HepG2 (cell line): ENCODE measurements at regions not wholly inside any gene's neighbourhood (a gene's known extent, or its start where the extent isn't known, plus 50 kb on each side); places are given as distances from the start of the nearest gene placed in this dataset.
A peak's percentile ranks its signal among the peaks of the same experiment; 100 is the strongest.

ENCODE experiments used
- ATAC-seq: fragments of 200-7000 bp; cut with Tn5 transposase; 3 replicates; pipeline ENCODE4 v1.9.1; 2020; ENCODE audit warnings: mild to moderate bottlenecking, moderate library complexity
- BruUV-seq: library from RNA; stranded (reverse); fragments of 400-500 nt; replicated peaks from 2 replicates; lab custom pipeline; 2021; lab: Mats Ljungman, UMichigan
- CTCF ChIA-PET: fragments of 300-600 bp; formaldehyde crosslinking; extraction: SDS; loops from one replicate; lab custom pipeline; 2021; ENCODE audit warnings: low total read pairs, inconsistent platforms, low intra/inter-chr PET ratio; lab: Yijun Ruan, JAX
- POLR2A ChIA-PET: fragments of 350-600 bp; sonication (Branson Sonifier 250); formaldehyde crosslinking; loops from one replicate; lab custom pipeline; 2020; ENCODE audit warnings: antibody characterized with exemption, inconsistent platforms; lab: Yijun Ruan, JAX
- DNase-seq: peaks from one replicate; pipeline ENCODE4 v3.0.0-alpha.2; 2015; ENCODE audit warnings: low spot score
- FAIRE-seq: peaks from 3 replicates; lab custom pipeline; 2011; peaks lifted over from hg19 to GRCh38; lab: Jason Lieb, UNC
- H2AFZ ChIP-seq: one replicate; pipeline ENCODE4 v1.6.1; 2011; ENCODE audit warnings: low read length, inconsistent platforms
- H3K27ac ChIP-seq: fragments of 300-600 bp; 3 replicates; pipeline ENCODE4 v1.8.0; 2011; ENCODE audit warnings: mixed run types, mild to moderate bottlenecking, mixed read lengths, low read length, inconsistent platforms; ENCODE audit not compliant: insufficient read depth; ENCODE audit errors: extremely low read length
- H3K27me3 ChIP-seq, 2 experiments: fragments of 200-600 bp in 1 of 2; 2 replicates in 1 of 2; 3 replicates in 1 of 2; pipeline versions ENCODE4 v1.6.0 to v1.8.0; 2011; ENCODE audit warnings: low read length in 2 of 2, mild to moderate bottlenecking in 2 of 2, moderate library complexity in 2 of 2, inconsistent platforms in 1 of 2; ENCODE audit not compliant: insufficient read depth in 2 of 2, control insufficient read depth in 1 of 2
- H3K36me3 ChIP-seq, 2 experiments: fragments of 200-600 bp in 1 of 2; replicated peaks in 1 of 2; 2 replicates in 1 of 2; 3 replicates in 1 of 2; pipeline versions ENCODE4 v1.5.1 to v1.8.0; 2011; ENCODE audit warnings: low read length in 2 of 2, inconsistent platforms in 1 of 2; ENCODE audit not compliant: insufficient read depth in 2 of 2, control insufficient read depth in 1 of 2
- H3K4me1 ChIP-seq: 2 replicates; pipeline ENCODE4 v1.5.1; 2012; ENCODE audit warnings: low read length, inconsistent platforms; ENCODE audit not compliant: insufficient read depth
- H3K4me2 ChIP-seq: 2 replicates; pipeline ENCODE4 v1.6.0; 2011; ENCODE audit warnings: low read depth, low read length, inconsistent platforms
- H3K4me3 ChIP-seq, 3 experiments: fragments of 200-600 bp in 1 of 3; sonication (generic), shearing (Covaris generic) in 1 of 3; replicated peaks in 1 of 3; 2 replicates each; pipeline ENCODE4 v1.5.1; 2011 to 2016; ENCODE audit warnings: low read length in 3 of 3, inconsistent platforms in 2 of 3, low read depth in 2 of 3, mild to moderate bottlenecking in 2 of 3, control low read depth in 1 of 3, mixed read lengths in 1 of 3; ENCODE audit not compliant: insufficient read depth in 1 of 3
- H3K79me2 ChIP-seq: one replicate; pipeline ENCODE4 v1.6.1; 2011; ENCODE audit warnings: low read length, inconsistent platforms; ENCODE audit not compliant: insufficient read depth
- H3K9ac ChIP-seq: 2 replicates; pipeline ENCODE4 v1.6.0; 2011; ENCODE audit warnings: mild to moderate bottlenecking, low read depth, low read length, inconsistent platforms; ENCODE audit not compliant: insufficient read depth
- H3K9me3 ChIP-seq: 2 replicates; pipeline ENCODE4 v1.5.1; 2012; ENCODE audit warnings: mild to moderate bottlenecking, low read length
- H4K20me1 ChIP-seq: 2 replicates; pipeline ENCODE4 v1.6.0; 2011; ENCODE audit warnings: inconsistent platforms, mild to moderate bottlenecking, low read length, moderate library complexity; ENCODE audit not compliant: insufficient read depth
- NKX3-1 ChIP-seq: sonication (generic); formaldehyde crosslinking; IDR thresholded peaks from 2 replicates; pipeline ENCODE4 v1.5.0; 2020; ENCODE audit warnings: missing genetic modification reagents
- ZBED4 ChIP-seq: sonication (generic); formaldehyde crosslinking; IDR thresholded peaks from 2 replicates; pipeline ENCODE4 v1.4.0; 2020; ENCODE audit warnings: missing genetic modification reagents, borderline replicate concordance
- ZNF160 ChIP-seq: sonication (generic); formaldehyde crosslinking; IDR thresholded peaks from 2 replicates; pipeline ENCODE4 v1.8.0; 2022; ENCODE audit warnings: mild to moderate bottlenecking, inconsistent platforms, missing genetic modification reagents
- ZNF280D ChIP-seq: sonication (generic); formaldehyde crosslinking; IDR thresholded peaks from 2 replicates; pipeline ENCODE4 v1.5.1; 2020; ENCODE audit warnings: mild to moderate bottlenecking, missing genetic modification reagents
- ZNF557 ChIP-seq: sonication (generic); formaldehyde crosslinking; IDR thresholded peaks from 2 replicates; pipeline ENCODE4 v1.4.0; 2020; ENCODE audit warnings: missing genetic modification reagents
- ZNF784 ChIP-seq: sonication (generic); formaldehyde crosslinking; IDR thresholded peaks from 2 replicates; pipeline ENCODE4 v1.5.1; 2020; ENCODE audit warnings: missing genetic modification reagents, mild to moderate bottlenecking, borderline replicate concordance
- WGBS: methylation state at CpG from one replicate; pipeline ENCODE4 v1.1.6; 2017; ENCODE audit warnings: low lambda C conversion rate; 5-methylcytosine and 5-hydroxymethylcytosine counted together
- in situ Hi-C: cut with HindIII; loops from 2 replicates; pipeline ENCODE4 v1.10.0; 2017; ENCODE audit warnings: low pct_unique_long_range_greater_than_20kb; ENCODE audit not compliant: extremely low pct_ligation_motif_present
- intact Hi-C: fragments of 100-400 bp; cut with micrococcal nuclease; formaldehyde crosslinking; loops from one replicate; pipeline ENCODE4 v1.10.0; 2022; ENCODE audit not compliant: unreplicated experiment
- TF ChIP-seq, protein P1 (sequence below): IDR thresholded peaks from 2 replicates; pipeline ENCODE4 v1.6.1; 2016; ENCODE audit warnings: control low read depth
- TF ChIP-seq, protein P2 (sequence below): sonication (generic); IDR thresholded peaks from 2 replicates; pipeline ENCODE4 v1.6.1; 2016; ENCODE audit warnings: low read depth, borderline replicate concordance

- Histone ChIP-seq H3K27me3 (no peaks in the 10 kb centered on the region), H3K4me2 (no peak overlapping the region), H3K4me3 (no peak overlapping the region), H3K79me2 (no peaks in the 10 kb centered on the region), H3K27ac (no peak overlapping the region), H3K4me1 (peaks cover 5% of the 10 kb centered on the region; the same call in 1 of the 2 replicates), H3K9ac (no peak overlapping the region), H4K20me1 (no peaks in the 10 kb centered on the region), H3K9me3 (no peaks in the 10 kb centered on the region), H3K36me3 (no peaks in the 10 kb centered on the region), H2AFZ (no peak overlapping the region)
- intact Hi-C loops, result no loop called here
- ATAC-seq, result peak; percentile 56; the same call in 1 of the 3 replicates
- POLR2A ChIA-PET, result no interaction called here
- in situ Hi-C loops, result no loop called here
- no peak for DNase-seq
- no TSS peak for BruUV-seq
- FAIRE-seq, result no peak
- 0% methylated on average over 2 of the region's 2 CpGs for WGBS
- CTCF ChIA-PET, result no interaction called here
- TF ChIP-seq, protein P1, sequence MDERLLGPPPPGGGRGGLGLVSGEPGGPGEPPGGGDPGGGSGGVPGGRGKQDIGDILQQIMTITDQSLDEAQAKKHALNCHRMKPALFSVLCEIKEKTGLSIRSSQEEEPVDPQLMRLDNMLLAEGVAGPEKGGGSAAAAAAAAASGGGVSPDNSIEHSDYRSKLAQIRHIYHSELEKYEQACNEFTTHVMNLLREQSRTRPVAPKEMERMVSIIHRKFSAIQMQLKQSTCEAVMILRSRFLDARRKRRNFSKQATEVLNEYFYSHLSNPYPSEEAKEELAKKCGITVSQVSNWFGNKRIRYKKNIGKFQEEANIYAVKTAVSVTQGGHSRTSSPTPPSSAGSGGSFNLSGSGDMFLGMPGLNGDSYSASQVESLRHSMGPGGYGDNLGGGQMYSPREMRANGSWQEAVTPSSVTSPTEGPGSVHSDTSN (CRISPR knock-in tag), result no peak
- TF ChIP-seq, protein P2, sequence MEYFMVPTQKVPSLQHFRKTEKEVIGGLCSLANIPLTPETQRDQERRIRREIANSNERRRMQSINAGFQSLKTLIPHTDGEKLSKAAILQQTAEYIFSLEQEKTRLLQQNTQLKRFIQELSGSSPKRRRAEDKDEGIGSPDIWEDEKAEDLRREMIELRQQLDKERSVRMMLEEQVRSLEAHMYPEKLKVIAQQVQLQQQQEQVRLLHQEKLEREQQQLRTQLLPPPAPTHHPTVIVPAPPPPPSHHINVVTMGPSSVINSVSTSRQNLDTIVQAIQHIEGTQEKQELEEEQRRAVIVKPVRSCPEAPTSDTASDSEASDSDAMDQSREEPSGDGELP, result peak; percentile 68; the same call in 1 of the 2 replicates
Observed at GRCh38 chr13:79647533-79647932, 166.6 kb downstream of the NDFIP2 start.

GRCh38 chr13:79646880-79647279 is 165.9 kb downstream of the NDFIP2 start:
- no peak overlapping the region for H3K9ac ChIP-seq
- ChIA-PET CTCF (no interaction called here), POLR2A (no interaction called here)
- H2AFZ ChIP-seq, result no peak overlapping the region
- no peaks in the 10 kb centered on the region for H3K27me3 ChIP-seq
- no peaks in the 10 kb centered on the region for H4K20me1 ChIP-seq
- 83% methylated on average over 2 of the region's 2 CpGs for WGBS
- no peak overlapping the region for H3K4me3 ChIP-seq
- no peaks in the 10 kb centered on the region for H3K36me3 ChIP-seq
- ATAC-seq, result no peak
- H3K79me2 ChIP-seq, result no peaks in the 10 kb centered on the region
- BruUV-seq, result no TSS peak
- H3K4me1 ChIP-seq, result peaks cover 5% of the 10 kb centered on the region; the same call in 1 of the 2 replicates
- H3K4me2 ChIP-seq, result no peak overlapping the region
- FAIRE-seq, result no peak
- in situ Hi-C loops (no loop called here), intact Hi-C loops (no loop called here)
- H3K9me3 ChIP-seq, result no peaks in the 10 kb centered on the region
- no peak for DNase-seq
- no peak overlapping the region for H3K27ac ChIP-seq
- no peak for TF ChIP-seq NKX3-1
- no peak for TF ChIP-seq ZBED4
- TF ChIP-seq ZNF784 (CRISPR knock-in tag), result no peak
- TF ChIP-seq ZNF557, result no peak
- no peak for TF ChIP-seq ZNF280D
- no peak for TF ChIP-seq ZNF160 (CRISPR knock-in tag)
